Neural progenitor cell (in vitro differentiated cells): ENCODE measurements at regions not wholly inside any gene's neighbourhood (a gene's known extent, or its start where the extent isn't known, plus 50 kb on each side); places are given as distances from the start of the nearest gene placed in this dataset.

Experiments
- CTCF ChIP-seq: fragments of 200-600 bp; sonication (generic); IDR thresholded peaks from 2 replicates; pipeline ENCODE4 v1.5.1; 2017; ENCODE audit warnings: antibody characterized with exemption, mild to moderate bottlenecking
- EZH2 ChIP-seq: fragments of 200-600 bp; sonication (generic); IDR thresholded peaks from 2 replicates; pipeline ENCODE4 v1.6.1; 2017; ENCODE audit warnings: antibody characterized with exemption, mild to moderate bottlenecking, moderate library complexity

DNA sequence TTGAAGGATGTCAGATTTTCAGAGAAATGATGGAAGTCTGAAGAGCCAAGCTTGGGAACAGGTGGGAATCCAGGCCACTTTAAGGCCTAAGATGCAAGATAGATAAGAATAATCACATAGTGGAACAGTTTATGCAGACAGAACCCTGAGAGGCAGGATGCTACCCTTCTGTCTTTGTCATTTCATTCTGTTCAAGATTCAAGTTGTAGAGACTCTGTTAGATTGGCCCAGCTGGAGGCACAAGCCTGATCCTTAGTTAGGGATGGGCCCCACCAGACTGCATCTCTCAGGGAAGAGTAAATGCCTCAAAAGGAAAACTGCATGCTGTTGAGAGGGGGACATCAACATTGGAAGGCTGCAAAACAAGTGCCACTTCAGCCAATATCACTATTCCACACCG is 287.0 kb downstream of the PCNX1 start:
- no peak for TF ChIP-seq CTCF
- no peak for TF ChIP-seq EZH2
